ENCODE measurements at regions not wholly inside any gene's neighbourhood (a gene's known extent, or its start where the extent isn't known, plus 50 kb on each side); places are given as distances from the start of the nearest gene placed in this dataset.

DNA sequence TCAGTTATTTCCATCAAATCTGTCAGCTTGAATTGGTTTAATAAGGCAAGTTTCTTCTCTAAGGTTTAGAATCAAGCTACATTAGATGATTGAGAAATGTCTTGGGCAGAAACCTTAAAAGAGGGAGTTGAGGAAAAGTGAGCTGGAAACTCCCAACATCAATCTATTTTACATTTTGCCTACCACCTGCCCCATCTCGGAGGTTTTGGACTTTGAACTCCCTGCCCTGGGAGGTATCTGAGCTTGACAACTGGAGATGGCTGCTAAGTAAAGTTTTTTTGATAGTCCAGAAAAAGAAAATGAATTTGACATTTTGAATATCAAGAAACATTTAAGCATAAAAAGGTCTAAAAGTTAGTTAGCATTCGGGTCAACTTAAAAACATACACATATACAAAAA, 234.2 kb downstream of the NFKBIZ start:
- TF ChIP-seq, protein P1, sequence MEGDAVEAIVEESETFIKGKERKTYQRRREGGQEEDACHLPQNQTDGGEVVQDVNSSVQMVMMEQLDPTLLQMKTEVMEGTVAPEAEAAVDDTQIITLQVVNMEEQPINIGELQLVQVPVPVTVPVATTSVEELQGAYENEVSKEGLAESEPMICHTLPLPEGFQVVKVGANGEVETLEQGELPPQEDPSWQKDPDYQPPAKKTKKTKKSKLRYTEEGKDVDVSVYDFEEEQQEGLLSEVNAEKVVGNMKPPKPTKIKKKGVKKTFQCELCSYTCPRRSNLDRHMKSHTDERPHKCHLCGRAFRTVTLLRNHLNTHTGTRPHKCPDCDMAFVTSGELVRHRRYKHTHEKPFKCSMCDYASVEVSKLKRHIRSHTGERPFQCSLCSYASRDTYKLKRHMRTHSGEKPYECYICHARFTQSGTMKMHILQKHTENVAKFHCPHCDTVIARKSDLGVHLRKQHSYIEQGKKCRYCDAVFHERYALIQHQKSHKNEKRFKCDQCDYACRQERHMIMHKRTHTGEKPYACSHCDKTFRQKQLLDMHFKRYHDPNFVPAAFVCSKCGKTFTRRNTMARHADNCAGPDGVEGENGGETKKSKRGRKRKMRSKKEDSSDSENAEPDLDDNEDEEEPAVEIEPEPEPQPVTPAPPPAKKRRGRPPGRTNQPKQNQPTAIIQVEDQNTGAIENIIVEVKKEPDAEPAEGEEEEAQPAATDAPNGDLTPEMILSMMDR (conservative IDR thresholded peaks at IDR 0.05; ENCODE audit: low read depth, low read length) = no peak
- TF ChIP-seq EZH2 (IDR thresholded peaks at IDR 0.05; ENCODE audit: borderline replicate concordance, low read depth, low read length, poor library complexity, severe bottlenecking) = no peak
- Histone ChIP-seq H3K36me3 (ENCODE audit: insufficient read depth, low read length, poor library complexity, severe bottlenecking) (no peaks in the 10 kb centered on the region), H3K4me3 (ENCODE audit: low read depth, low read length, poor library complexity, severe bottlenecking) (no peak overlapping the region), H3K4me1 (ENCODE audit: insufficient read depth, low read length, poor library complexity, severe bottlenecking) (peaks cover 56% of the 10 kb centered on the region), H3K9me3 (ENCODE audit: low read depth, low read length, poor library complexity, severe bottlenecking) (no peaks in the 10 kb centered on the region), H3K27me3 (replicated peaks; ENCODE audit: insufficient read depth, low read depth, low read length, poor library complexity) (no peaks in the 10 kb centered on the region), H3K27ac (ENCODE audit: low read depth, low read length, poor library complexity, severe bottlenecking) (no peak overlapping the region)
- ChIA-PET CTCF (no interaction called here), POLR2A (ENCODE audit: low non-redundant PET) (interaction anchor here (1.0 kb wide), 1 partner anchor 13 kb away, joined by 3 read pairs; no protein-coding TSS in a partner anchor)
- intact Hi-C loops (cut with micrococcal nuclease; ENCODE audit: unreplicated experiment) = loop anchor here (5.0 to 10.0 kb wide), 2 partner anchors 99 to 269 kb away; no protein-coding TSS in a partner anchor
- no TSS peak for BruUV-seq (replicated peaks)
- no peak for DNase-seq (ENCODE audit: low spot score)

DNA sequence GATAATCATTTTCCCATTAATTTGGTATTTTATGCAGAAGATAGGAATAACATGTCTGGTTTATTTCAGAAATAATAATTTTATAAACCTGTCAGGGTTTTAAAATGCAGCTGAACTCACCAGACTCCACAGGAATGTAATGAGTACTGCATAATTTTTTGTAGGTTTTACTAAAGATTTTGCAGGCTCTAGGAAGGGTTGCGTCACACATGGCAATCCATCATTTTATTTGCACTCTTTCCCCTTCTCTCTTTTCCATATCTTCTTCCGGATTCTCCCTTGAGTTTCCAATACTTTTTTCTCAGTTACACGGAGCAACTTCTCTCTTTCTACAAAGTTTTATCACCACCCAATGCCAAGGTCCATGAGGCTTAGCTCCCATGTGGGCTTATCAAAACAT, 234.7 kb downstream of the NFKBIZ start:
- no peaks in the 10 kb centered on the region for H3K9me3 ChIP-seq (ENCODE audit: low read depth, low read length, poor library complexity, severe bottlenecking)
- intact Hi-C loops (cut with micrococcal nuclease; ENCODE audit: unreplicated experiment) = loop anchor here (5.0 to 10.0 kb wide), 2 partner anchors 98 to 269 kb away; no protein-coding TSS in a partner anchor
- BruUV-seq (replicated peaks) = no TSS peak
- H3K4me3 ChIP-seq (ENCODE audit: low read depth, low read length, poor library complexity, severe bottlenecking) = no peak overlapping the region
- H3K27me3 ChIP-seq (replicated peaks; ENCODE audit: insufficient read depth, low read depth, low read length, poor library complexity) = no peaks in the 10 kb centered on the region
- ChIA-PET CTCF (no interaction called here), POLR2A (ENCODE audit: low non-redundant PET) (no interaction called here)
- peaks cover 56% of the 10 kb centered on the region for H3K4me1 ChIP-seq (ENCODE audit: insufficient read depth, low read length, poor library complexity, severe bottlenecking)
- H3K27ac ChIP-seq (ENCODE audit: low read depth, low read length, poor library complexity, severe bottlenecking) = no peak overlapping the region
- no peak for TF ChIP-seq EZH2 (IDR thresholded peaks at IDR 0.05; ENCODE audit: borderline replicate concordance, low read depth, low read length, poor library complexity, severe bottlenecking)
- TF ChIP-seq, protein P1 (conservative IDR thresholded peaks at IDR 0.05; ENCODE audit: low read depth, low read length) = no peak
- no peaks in the 10 kb centered on the region for H3K36me3 ChIP-seq (ENCODE audit: insufficient read depth, low read length, poor library complexity, severe bottlenecking)
- DNase-seq (ENCODE audit: low spot score) = no peak

GRCh38 chr3:102084704-102085103, 235.4 kb downstream of the NFKBIZ start:
- intact Hi-C loops (cut with micrococcal nuclease; ENCODE audit: unreplicated experiment) = loop anchor here (5.0 to 10.0 kb wide), 2 partner anchors 98 to 270 kb away; no protein-coding TSS in a partner anchor
- Histone ChIP-seq H3K27me3 (replicated peaks; ENCODE audit: insufficient read depth, low read depth, low read length, poor library complexity) (no peaks in the 10 kb centered on the region), H3K4me1 (ENCODE audit: insufficient read depth, low read length, poor library complexity, severe bottlenecking) (peaks cover 55% of the 10 kb centered on the region), H3K36me3 (ENCODE audit: insufficient read depth, low read length, poor library complexity, severe bottlenecking) (no peaks in the 10 kb centered on the region), H3K27ac (ENCODE audit: low read depth, low read length, poor library complexity, severe bottlenecking) (no peak overlapping the region), H3K4me3 (ENCODE audit: low read depth, low read length, poor library complexity, severe bottlenecking) (no peak overlapping the region), H3K9me3 (ENCODE audit: low read depth, low read length, poor library complexity, severe bottlenecking) (no peaks in the 10 kb centered on the region)
- POLR2A ChIA-PET (ENCODE audit: low non-redundant PET) = interaction anchor here (0.6 kb wide), 1 partner anchor 47 kb away, joined by 4 read pairs; no protein-coding TSS in a partner anchor
- CTCF ChIA-PET = no interaction called here
- TF ChIP-seq, protein P1 (conservative IDR thresholded peaks at IDR 0.05; ENCODE audit: low read depth, low read length) = no peak
- TF ChIP-seq EZH2 (IDR thresholded peaks at IDR 0.05; ENCODE audit: borderline replicate concordance, low read depth, low read length, poor library complexity, severe bottlenecking) = no peak
- DNase-seq (ENCODE audit: low spot score) = no peak
- no TSS peak for BruUV-seq (replicated peaks)

Measured in A673 (cell line).